NT2/D1 (cell line): ENCODE measurements at regions not wholly inside any gene's neighbourhood (a gene's known extent, or its start where the extent isn't known, plus 50 kb on each side); places are given as distances from the start of the nearest gene placed in this dataset.

ENCODE experiments used
- SUZ12 ChIP-seq: IDR thresholded peaks from 2 replicates; pipeline ENCODE4 v1.6.1; 2011; ENCODE audit not compliant: insufficient read length, insufficient read depth; ENCODE audit errors: extremely low read depth
- YY1 ChIP-seq: IDR thresholded peaks from 2 replicates; pipeline ENCODE4 v1.6.1; 2011; ENCODE audit not compliant: insufficient read length, insufficient read depth
- ZNF274 ChIP-seq: IDR thresholded peaks from 2 replicates; pipeline ENCODE4 v1.6.1; 2011; ENCODE audit warnings: mild to moderate bottlenecking, low read depth, low read length

GRCh38 chr6:50966986-50967385, 148.3 kb downstream of the TFAP2B start:
- TF ChIP-seq YY1 (no peak), ZNF274 (no peak), SUZ12 (no peak)
